Cerebellar nuclear complex (tissue), 1 donor: ENCODE measurements at regions not wholly inside any gene's neighbourhood (a gene's known extent, or its start where the extent isn't known, plus 50 kb on each side); places are given as distances from the start of the nearest gene placed in this dataset.

Experiments used
- DNase-seq, 2 experiments: peaks; one replicate each; lab custom pipeline; 2025; lab: John Stamatoyannopoulos, UW

DNA sequence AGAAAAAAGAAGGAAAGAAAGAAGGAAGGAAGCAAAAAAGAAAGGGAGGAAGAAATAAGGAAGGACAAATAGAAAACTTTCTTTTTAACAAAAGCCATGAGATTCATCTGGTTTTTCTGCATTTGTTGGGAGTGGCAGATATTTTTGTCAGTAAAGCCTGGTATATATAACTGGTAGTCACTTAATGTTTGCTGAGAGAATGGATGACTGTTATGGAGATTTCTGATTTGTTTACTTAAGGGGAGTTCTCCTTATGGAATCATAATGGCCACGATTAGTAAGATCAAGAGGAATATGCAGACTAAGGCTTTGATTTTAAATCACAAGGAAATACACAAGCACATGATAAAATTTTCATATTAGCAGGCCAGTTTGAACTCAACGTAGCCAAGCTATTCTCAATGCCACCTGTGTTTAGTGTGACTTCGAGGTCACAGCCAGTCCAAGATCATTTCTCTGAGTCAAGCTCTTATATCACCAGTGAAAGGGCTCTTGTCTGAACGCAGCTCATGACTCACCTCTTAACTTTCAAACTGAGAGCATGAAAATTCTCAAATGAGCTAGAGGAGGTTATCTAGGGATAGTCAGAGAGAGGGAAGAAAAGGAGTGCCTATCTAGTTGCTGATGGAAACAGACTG lies 445.1 kb upstream of the ZMIZ1 start:
- no peak for DNase-seq

DNA sequence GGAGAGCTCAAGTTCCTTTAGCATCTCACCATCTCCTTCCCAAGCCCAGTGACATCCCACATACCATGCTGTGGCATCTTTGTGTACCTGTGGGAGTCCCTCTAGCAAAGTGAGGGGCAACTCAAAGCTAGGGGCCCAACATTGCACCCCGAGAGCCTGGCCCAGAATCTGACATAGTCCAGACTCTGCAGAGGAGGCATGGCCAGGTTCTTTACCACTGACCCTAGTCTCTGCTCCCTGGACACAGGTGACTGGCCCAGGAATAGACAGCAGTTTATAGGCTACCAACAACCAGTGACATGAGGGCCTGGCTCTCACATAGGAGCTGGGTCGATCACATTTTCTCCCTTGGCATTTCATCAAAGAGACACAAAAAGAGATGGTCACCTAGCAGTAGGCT lies 444.0 kb upstream of the ZMIZ1 start:
- no peak for DNase-seq

DNA sequence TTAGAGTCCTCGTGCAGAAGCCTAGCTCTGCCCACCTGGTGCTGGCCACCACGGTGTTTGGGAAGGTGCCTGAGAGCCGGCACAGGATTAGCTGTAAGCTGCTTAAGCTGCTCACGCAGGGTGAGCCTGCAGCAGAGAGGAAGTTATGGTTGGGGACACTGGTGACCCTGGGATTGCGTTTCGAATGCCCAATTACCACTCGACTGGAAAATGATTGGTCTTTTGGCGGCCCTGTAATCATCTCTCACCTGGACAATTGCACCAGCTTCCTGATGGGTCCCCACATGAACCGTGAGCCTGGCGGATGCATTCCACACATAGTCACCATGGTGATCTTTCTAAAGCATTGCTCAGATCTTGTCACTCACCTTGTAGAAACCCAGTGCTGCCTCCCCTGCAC lies 442.3 kb upstream of the ZMIZ1 start:
- DNase-seq: peak in 1 of 2 experiments; percentile 74

DNA sequence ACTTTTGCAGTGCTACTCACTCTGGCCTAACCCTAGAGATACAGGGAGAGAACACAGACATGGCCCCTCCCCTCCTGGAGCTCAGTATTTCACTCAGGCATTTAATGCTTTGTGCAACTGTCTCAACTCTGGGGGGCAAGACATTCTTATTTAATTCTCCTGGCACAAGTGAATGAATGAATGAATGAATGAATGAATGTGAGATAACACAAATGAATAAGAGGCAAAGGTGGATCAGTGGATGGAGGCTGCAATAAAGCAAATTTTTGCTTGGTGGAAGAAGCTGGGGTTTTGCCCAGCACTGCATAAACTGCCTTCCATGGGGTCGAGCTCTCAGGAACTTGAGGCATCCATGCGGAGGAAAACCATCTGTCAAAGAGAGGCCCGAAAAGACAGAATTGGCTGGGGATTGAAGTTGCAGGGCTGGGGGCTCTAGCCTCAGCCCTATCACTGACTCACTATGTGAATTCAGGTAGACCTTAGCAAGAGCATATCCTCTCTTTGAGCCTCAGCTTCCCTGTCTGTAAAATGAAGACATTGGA lies 441.4 kb upstream of the ZMIZ1 start:
- DNase-seq: peak in 1 of 2 experiments; percentile 40

DNA sequence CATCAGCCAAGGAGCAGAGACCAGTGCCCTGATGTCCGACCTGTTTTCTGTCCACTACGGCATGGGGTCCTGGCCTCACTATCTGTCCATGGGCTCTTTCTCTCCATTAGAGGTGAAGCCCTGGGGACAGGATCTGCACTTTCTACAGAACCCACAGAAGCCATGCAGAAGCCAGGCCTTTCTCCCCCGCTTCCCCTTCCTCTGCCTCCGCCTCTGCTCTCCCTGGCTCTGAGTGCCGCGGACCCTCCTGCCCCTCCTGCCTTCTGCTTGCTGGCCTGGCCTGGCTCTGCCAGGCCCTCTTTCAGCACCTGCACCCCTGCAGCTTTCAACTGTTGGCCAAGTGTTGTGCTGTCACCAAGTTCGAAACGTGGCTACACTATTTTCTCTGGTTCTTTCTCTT lies 439.8 kb upstream of the ZMIZ1 start:
- DNase-seq: no peak

DNA sequence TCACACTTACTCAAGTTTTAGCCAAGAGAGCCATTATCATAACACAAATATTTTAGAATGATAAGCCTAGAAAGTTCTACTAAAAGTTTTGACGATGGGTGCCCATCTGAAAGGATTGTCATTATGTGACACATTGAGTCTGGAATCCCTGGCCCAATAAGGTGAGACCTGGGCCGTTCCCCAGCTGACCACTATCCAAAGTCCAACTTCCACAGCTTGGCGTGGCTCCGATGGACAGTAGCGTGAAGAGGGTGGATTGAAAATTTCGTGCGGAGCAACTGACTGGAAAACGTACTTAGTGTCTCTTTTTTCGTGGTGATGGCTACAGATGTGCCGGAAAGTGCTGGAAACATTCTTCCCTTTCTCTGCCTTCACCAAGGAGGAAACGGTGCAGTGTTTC lies 439.0 kb upstream of the ZMIZ1 start:
- no peak for DNase-seq

DNA sequence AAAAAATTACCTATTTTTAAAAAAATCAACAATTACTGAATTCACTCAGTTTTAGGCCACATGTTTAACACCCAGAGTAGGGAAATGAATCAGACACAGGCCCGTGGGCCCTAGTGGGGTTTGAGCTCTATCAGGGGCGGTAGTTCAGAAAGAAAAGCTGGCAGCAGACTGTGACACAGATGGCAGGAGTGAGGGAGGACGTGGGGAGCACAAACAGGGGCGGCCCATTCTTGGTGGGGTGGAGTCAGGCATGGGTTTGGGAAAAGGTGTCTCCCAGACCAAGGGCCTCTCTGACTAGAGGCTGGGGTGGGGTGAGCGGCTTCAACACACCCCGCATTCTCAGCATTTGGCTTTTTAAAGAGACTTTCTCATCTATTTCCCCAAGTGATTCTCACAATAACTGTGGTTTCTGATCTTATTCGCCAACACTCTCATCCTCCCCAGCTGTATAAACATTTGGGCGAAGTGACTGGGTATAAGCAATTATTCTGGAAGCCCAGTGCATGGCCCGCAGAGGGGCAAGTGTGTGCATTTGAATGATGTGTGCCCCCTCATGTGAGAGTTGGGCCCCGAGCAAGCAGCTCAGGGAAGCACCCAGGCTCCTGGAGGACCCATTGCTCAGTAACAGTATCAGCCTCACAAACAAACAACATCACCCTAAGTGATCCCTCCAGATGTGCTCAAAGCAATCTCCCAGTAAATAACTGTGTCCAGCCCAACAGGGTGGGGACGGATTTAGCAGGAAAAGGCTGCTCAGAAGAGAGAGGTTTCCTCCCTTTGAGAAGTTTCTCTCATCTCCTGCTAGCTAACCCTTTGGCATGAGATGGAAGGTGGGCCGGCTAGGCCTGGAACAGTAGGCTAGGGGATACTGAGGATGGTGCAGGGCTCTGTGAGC lies 437.6 kb upstream of the ZMIZ1 start:
- no peak for DNase-seq

DNA sequence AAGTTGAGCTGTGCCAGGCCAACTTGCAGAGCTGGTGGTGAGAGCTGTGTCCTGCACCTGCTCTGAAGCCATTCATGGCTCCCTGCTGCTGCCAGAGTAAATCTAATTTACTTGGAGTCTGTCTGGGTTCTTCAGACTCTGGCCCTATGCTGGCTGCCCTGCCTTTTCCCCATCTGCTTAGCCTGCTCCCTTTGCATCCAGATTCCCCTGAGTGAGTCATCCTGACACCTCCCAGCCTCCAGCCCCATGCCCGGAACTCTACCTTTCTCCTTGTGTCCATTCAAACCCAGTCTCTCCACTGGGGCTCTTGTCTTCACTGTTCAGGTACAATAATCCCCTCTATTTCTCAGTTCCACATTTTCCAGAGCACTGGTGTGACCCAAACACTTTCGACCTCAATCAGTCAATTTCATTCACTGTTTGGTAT lies 434.4 kb upstream of the ZMIZ1 start:
- DNase-seq: no peak

DNA sequence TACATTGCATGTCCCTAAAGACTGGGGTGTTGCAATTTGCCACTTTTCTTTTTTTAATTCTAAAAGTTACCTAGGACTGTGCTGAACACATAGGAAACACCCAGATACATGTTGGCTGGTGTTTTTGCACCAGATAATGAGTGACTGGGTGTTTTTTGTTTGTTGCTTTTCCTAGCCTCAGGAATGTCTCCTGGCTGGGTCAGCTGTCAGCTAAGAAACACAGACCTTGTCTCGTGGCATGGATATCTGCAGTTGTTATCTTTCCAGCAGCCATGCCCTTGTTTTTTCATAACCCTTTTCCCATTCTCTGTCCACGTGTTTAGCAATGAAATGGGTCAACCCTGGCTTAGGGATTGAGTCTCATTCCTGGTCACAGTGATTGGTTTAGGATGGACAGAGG lies 433.9 kb upstream of the ZMIZ1 start:
- DNase-seq: no peak

DNA sequence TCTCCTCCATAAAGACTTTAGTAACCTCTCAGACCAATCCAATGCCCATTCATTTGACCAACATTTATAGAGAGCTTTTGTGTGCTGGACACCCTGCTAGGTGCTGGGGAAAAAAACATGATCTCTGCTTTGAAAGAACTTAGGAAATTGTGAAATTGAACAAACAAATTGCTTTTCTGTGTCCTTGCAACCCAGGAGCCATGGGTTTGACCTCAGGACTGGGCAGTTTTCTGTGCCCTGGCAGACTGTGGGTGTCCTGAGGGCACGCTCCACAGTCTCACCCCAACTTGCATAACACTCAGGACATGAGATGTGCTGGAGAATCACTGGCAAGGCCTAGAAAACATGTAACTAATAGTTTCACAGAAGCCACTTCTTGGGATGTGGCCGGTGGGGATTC lies 429.1 kb upstream of the ZMIZ1 start:
- DNase-seq: no peak

DNA sequence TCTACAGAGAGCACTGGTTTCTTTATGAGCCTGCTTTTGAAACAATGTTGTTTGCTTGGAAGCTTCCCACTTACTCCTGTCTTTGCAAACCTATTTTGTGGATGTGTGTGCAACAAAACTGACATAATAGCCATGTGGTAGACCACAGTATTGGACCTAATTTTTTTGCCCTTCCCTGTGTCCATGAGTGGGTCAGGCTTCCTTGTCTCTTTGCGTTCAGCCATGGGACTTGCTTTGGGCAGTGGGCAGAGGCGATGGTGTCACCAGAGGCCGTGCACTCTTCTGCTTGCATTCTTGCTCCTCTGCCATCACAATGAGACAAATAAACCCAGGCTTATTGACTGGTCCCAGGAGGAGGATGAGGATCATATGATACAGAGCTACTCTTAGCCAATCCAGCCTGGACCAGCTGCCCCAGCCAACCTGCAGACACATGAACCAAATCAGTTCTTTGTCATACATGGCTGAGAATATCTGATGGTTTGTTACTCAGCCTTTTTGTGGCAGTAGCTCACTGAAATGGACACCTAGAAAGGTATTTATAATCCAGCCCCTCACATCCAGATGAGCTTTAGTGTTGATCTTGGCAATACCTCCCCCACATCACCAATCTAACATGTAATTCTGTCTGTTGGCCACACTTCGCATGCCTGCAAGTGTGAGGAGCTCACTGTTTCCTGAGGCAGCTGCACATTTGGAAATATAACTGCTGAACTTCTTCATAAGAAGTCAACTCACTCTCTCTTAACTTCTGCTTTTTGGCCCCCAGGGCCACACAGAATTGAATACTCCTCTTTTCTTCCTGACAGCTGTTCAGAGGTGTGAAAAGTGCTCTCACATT lies 427.8 kb upstream of the ZMIZ1 start:
- no peak for DNase-seq

DNA sequence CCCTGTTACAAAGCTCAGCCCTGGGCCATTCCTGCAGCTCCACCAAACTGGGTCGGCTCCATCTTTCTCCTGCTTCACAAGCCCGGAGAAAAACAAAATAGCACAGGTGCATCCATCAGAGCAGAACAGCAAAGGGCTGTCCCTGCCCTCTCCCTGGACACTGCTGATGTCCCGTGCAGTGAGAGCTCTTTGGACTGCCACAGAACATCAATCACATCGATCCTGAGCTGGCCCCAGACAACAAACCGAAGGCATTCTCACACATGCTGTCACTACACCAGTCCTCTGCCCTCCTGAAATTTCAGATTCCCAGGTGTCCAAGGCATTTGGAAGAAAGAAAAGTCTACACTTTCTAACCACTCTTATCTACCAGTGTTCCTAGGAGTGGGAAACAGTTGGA lies 427.1 kb upstream of the ZMIZ1 start:
- DNase-seq: no peak

DNA sequence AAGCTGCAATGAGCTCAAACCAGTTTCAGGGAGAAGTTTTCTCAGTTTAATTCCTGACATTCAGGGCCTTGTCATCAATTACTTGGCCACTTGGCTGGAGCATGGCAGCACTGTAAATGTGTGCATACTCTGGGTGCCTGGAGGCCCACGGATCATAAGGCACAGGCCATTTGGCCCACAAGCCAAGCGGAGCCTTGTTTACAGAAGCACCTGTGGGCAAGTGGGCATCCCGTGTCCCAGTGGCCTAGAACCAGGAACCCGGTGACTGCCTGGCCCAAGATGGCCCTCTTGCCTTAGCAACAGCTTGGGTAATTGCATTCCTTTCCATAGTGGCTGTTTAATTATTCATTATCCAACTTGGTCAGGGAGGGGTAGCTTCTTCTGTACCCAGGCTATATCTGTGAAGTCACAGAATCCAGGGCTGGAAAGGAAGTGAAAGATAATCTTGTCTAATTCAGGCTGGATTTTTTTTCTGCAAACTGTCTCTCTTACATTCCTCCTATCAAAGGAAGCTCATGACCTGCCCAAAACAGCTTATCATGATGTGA lies 426.4 kb upstream of the ZMIZ1 start:
- no peak for DNase-seq

DNA sequence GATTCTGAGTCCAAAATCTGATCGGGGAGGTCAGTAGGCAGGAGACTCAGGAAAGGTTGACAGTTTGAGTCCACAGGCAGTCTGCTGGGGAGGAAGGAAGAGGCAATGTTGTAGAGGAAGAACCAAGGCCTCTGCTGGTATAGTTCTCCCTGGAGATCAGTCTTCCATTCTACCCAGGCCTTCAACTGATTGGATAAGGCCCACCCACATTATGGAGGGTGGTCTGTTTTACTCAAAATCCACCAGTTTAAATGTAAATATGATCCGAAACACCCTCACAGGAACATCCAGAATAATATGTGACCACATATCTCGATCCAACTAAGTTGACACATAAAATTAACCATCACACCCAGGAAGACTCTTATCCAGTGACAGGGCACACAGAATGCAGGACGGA lies 425.3 kb upstream of the ZMIZ1 start:
- no peak for DNase-seq

DNA sequence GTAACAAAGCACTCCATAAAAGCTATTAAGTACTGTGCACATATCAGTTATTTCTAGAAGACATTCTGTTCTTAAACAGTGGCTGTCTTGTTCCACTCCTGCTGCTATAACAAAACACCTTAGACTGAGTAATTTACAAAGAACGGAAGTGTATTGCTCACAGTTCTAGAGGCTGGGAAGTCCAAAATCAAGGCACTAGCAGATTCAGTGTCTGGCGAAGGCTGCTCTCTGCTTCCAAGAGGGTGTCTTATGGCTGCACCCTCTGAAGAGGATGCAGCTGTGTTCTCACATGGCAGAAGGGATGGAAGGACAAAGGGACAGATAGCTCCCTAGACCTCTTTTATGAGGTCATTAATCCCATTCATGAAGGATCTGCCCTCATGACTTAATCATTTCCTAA lies 424.2 kb upstream of the ZMIZ1 start:
- DNase-seq: no peak

DNA sequence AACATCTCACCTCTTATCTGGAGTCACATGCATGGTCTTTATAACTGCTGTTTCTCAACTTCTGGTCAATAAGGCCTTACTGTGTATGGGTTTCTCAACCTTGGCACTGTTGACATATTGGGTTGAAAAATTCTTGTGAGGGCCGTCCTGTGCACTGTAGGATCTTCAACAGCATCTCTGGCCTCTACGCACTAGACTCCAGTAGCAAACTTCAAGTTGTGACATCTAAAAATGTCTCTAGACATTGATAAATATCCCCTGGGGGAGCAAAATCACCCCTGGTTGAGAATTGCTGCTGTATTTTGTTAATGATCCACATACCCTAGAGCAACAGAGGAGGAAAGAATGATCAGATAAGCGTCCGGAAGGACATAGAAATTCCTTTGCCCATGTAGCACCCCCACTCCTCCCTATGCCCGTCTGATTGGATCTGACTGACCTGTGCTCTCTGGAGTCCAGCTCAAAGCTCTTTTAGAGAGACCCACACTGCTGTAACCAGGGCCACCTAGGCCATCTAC lies 423.5 kb upstream of the ZMIZ1 start:
- DNase-seq: no peak

DNA sequence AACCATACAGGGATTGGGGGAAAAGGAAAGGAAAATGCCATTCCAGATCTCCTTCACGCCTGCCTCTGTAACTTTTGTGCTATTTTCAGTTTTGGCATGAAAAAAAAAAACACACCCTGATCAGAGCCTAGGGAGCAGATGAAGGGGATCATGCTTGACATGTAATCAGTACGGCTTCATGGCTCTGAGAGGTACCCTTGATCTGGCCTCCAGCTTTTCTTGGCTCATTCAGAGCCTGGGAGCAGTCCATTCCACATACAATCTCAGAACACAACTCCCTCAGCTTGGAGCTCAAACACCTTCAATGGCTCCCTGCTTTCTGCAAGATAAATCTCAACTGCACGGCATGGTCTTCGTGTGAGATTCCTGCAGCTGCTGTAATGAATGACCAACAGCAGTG lies 422.8 kb upstream of the ZMIZ1 start:
- no peak for DNase-seq

DNA sequence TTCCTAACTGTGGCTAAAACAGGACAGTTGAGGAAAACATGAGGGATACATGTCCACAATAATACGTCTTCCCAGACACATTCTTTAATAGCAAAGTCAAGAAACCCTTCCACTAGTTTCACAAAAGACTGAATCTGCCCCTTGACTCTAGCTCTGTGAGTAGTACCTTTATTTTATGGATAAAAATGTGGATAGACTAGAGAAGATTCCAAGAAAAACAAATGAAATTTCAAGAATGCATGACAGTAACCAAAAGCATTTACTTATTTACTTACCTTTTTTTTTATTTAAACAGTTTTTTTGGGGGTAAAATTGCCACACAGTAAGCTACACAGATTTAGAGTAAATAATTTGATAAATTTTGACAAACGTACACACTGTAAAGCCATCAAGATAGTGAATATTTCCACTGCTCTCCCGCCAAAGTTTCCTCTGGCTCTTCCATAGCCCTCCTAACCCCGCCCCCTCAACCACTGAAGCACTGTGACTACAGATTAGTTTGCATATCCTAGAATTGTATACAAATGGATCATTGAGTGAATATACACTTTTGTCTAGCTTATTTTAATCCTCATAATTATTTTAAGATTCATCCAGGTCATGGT lies 420.4 kb upstream of the ZMIZ1 start:
- no peak for DNase-seq

DNA sequence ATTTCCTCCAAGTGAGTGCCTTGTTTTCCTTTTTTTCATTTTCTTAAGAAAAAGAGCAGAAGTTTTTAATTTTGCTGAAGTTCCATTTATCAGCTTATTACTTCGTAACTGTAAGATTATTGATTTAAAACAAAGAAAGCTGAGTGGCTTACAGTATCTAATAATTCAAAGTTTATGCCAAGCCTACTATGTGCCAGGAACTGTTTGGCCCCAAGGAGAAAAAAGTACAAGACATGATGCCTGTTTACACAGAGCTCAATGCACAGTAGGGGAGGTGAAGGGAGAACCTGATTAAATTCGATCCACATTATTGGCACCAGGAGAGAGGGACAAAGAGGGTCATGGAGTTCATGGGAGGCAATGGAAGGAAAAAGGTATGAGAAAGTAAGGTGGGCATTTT lies 419.3 kb upstream of the ZMIZ1 start:
- no peak for DNase-seq

DNA sequence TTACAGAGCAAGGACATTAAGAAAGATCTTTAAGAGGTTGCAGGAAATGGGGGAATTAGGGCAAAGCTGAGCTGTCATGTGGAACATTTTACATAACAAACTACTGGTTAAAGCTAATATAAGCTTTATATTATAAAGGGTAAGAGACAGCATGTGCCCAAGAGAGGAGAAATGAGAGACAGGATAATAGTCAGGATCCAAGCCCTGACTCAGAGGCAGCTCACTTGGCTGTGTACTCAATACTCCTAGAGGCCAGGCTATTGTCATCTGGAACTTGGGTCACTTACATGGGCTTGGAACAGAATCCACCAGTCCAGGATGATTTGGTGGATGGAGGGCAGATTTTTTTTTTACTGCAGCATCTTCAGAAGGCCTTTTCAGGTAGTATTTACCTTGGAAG lies 418.6 kb upstream of the ZMIZ1 start:
- DNase-seq: no peak

DNA sequence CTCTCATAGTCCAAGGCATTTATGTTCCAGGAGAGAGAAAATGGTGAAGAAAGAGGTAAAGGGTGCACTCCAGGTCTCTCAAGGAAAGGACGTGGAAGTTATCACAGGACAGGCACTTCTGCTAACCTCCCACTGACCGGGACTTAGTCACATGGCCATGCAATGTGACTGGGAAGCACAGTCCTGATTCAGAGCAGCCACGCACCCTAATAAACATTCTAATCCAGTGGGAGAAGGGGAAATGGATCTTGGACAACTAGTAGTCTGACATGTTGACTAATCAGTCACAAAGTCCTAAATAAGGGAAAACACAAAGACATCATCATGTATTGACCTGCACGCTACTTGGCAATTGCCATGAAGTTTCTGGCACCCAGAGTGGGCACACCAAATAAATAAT lies 417.5 kb upstream of the ZMIZ1 start:
- DNase-seq: no peak
